ENCODE measurements at regions not wholly inside any gene's neighbourhood (a gene's known extent, or its start where the extent isn't known, plus 50 kb on each side); places are given as distances from the start of the nearest gene placed in this dataset.

DNA sequence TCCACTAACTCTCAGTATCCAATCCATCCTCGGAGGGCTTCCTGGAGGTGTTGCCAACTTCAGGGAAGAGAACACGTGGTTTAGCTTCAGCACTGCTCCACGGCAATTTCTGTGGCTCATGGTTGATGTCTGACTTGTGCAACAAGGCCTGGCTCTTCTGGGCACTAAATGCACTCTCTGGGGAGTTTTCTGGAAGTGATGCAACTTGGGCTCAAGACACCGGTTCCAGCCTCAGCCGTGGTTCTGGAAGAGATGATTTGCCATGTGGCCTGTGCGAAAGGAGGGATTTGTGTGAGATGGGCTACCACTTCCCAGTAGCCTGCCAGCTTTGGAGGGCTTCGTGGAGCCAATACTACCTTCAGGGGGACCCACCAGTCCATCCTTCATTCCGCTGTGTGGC is 118.6 kb upstream of the RTL1 start:
- peaks cover 9% of the 10 kb centered on the region for H3K4me1 Mint-ChIP-seq (ENCODE audit: insufficient read depth, unreplicated experiment)
- intact Hi-C loops (cut with micrococcal nuclease) = no loop called here
- H3K27me3 Mint-ChIP-seq (ENCODE audit: insufficient read depth, unreplicated experiment) = no peaks in the 10 kb centered on the region
- no peak overlapping the region for H3K27ac Mint-ChIP-seq (ENCODE audit: low read depth, unreplicated experiment)
- ChIA-PET CTCF (no interaction called here), POLR2A (no interaction called here)
- BruUV-seq (replicated peaks) = no TSS peak
- no peak for DNase-seq (ENCODE audit: unreplicated experiment)
- H3K9me3 Mint-ChIP-seq (ENCODE audit: unreplicated experiment) = peaks cover 22% of the 10 kb centered on the region
- TF ChIP-seq CTCF (IDR thresholded peaks at IDR 0.05; ENCODE audit: unreplicated experiment) = no peak
- no peak overlapping the region for H3K4me3 Mint-ChIP-seq (ENCODE audit: unreplicated experiment)
- H3K36me3 Mint-ChIP-seq (ENCODE audit: insufficient read depth, unreplicated experiment) = no peaks in the 10 kb centered on the region

GRCh38 chr14:101022916-101023435 is 119.5 kb upstream of the RTL1 start:
- H3K36me3 Mint-ChIP-seq (ENCODE audit: insufficient read depth, unreplicated experiment) = peaks cover under 1% of the 10 kb centered on the region
- peaks cover 22% of the 10 kb centered on the region for H3K9me3 Mint-ChIP-seq (ENCODE audit: unreplicated experiment)
- BruUV-seq (replicated peaks) = no TSS peak
- TF ChIP-seq CTCF (IDR thresholded peaks at IDR 0.05; ENCODE audit: unreplicated experiment) = no peak
- no peaks in the 10 kb centered on the region for H3K27me3 Mint-ChIP-seq (ENCODE audit: insufficient read depth, unreplicated experiment)
- H3K4me1 Mint-ChIP-seq (ENCODE audit: insufficient read depth, unreplicated experiment) = peaks cover 9% of the 10 kb centered on the region
- H3K4me3 Mint-ChIP-seq (ENCODE audit: unreplicated experiment) = no peak overlapping the region
- ChIA-PET POLR2A (no interaction called here), CTCF (no interaction called here)
- intact Hi-C loops (cut with micrococcal nuclease) = no loop called here
- no peak overlapping the region for H3K27ac Mint-ChIP-seq (ENCODE audit: low read depth, unreplicated experiment)
- no peak for DNase-seq (ENCODE audit: unreplicated experiment)

DNA sequence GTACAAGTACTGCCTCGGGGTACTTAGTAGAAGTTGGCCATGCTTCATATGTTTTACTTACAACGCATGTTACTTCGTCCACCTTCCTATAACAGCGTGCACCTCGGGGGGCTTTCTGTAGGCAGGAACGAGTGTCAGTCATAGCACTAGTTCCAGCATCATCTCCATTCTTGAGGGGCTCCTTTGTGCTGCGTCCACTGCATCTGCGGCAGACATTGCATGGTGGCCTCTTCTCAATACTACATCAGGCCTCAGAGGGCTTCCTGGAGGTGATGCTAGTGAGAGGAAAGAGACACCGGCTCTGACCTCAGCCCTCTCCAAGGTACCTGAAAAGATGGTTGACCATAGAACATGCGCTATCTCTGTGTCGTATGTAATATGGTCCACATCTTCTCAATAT is 121.2 kb upstream of the RTL1 start:
- no peak for DNase-seq (ENCODE audit: unreplicated experiment)
- BruUV-seq (replicated peaks) = no TSS peak
- H3K4me3 Mint-ChIP-seq (ENCODE audit: unreplicated experiment) = no peak overlapping the region
- TF ChIP-seq CTCF (IDR thresholded peaks at IDR 0.05; ENCODE audit: unreplicated experiment) = no peak
- POLR2A ChIA-PET = no interaction called here
- intact Hi-C loops (cut with micrococcal nuclease) = no loop called here
- no peak overlapping the region for H3K27ac Mint-ChIP-seq (ENCODE audit: low read depth, unreplicated experiment)
- no peaks in the 10 kb centered on the region for H3K27me3 Mint-ChIP-seq (ENCODE audit: insufficient read depth, unreplicated experiment)
- H3K9me3 Mint-ChIP-seq (ENCODE audit: unreplicated experiment) = peaks cover 13% of the 10 kb centered on the region
- peaks cover 8% of the 10 kb centered on the region for H3K4me1 Mint-ChIP-seq (ENCODE audit: insufficient read depth, unreplicated experiment)
- peaks cover 6% of the 10 kb centered on the region for H3K36me3 Mint-ChIP-seq (ENCODE audit: insufficient read depth, unreplicated experiment)
- CTCF ChIA-PET = no interaction called here

- intact Hi-C loops (cut with micrococcal nuclease) = no loop called here
- Mint-ChIP-seq H3K27ac (ENCODE audit: low read depth, unreplicated experiment) (no peak overlapping the region), H3K4me3 (ENCODE audit: unreplicated experiment) (no peak overlapping the region), H3K9me3 (ENCODE audit: unreplicated experiment) (peaks cover 9% of the 10 kb centered on the region), H3K4me1 (ENCODE audit: insufficient read depth, unreplicated experiment) (peaks cover 4% of the 10 kb centered on the region), H3K36me3 (ENCODE audit: insufficient read depth, unreplicated experiment) (peaks cover 6% of the 10 kb centered on the region), H3K27me3 (ENCODE audit: insufficient read depth, unreplicated experiment) (no peaks in the 10 kb centered on the region)
- ChIA-PET CTCF (no interaction called here), POLR2A (no interaction called here)
- TF ChIP-seq CTCF (IDR thresholded peaks at IDR 0.05; ENCODE audit: unreplicated experiment) = no peak
- no TSS peak for BruUV-seq (replicated peaks)
- DNase-seq (ENCODE audit: unreplicated experiment) = no peak
Observed at GRCh38 chr14:101025131-101025530, 121.6 kb upstream of the RTL1 start.
